PFSK-1 (cell line): ENCODE measurements at regions not wholly inside any gene's neighbourhood (a gene's known extent, or its start where the extent isn't known, plus 50 kb on each side); places are given as distances from the start of the nearest gene placed in this dataset.

ENCODE experiments used
- POLR2AphosphoS5 ChIP-seq: IDR thresholded peaks from 2 replicates; pipeline ENCODE4 v1.6.1; 2012; ENCODE audit warnings: low read depth, mild to moderate bottlenecking, control low read depth, low read length, moderate library complexity
- SIN3A ChIP-seq: IDR thresholded peaks from 2 replicates; pipeline ENCODE4 v1.6.1; 2012; ENCODE audit warnings: mild to moderate bottlenecking, low read length, moderate library complexity, borderline replicate concordance; ENCODE audit not compliant: insufficient read depth
- TAF1 ChIP-seq: IDR thresholded peaks from 2 replicates; pipeline ENCODE4 v1.6.1; 2012; ENCODE audit warnings: low read length, control low read depth, borderline replicate concordance; ENCODE audit not compliant: insufficient read depth

GRCh38 chr14:100403105-100403504, 80.0 kb downstream of the SLC25A47 start:
- TF ChIP-seq POLR2AphosphoS5 (no peak), TAF1 (no peak), SIN3A (no peak)
